ENCODE measurements at regions not wholly inside any gene's neighbourhood (a gene's known extent, or its start where the extent isn't known, plus 50 kb on each side); places are given as distances from the start of the nearest gene placed in this dataset.
"Not testable (repeated sequence)": the region's sequence is repeated elsewhere in the genome, so short reads cannot be mapped to it uniquely, and the experiment has no call there.

DNA sequence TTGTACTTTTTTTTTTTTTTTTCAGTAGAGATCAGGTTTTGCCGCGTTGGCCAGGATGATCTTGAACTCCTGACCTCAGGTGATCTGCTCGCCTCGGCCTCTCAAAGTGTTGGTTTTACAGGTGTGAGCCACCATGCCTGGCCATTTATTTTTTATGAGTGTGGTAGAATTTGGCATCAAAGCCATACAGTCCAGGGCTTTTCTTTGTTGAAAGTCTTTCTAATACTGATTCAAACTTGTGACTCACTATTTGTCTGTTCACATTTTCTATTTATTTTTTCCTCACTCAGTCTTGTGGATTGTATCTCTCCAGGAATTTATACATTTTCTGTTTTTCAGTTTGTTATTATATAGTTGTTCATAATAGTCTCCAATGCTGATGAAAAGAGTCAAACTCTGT lies 66.5 kb upstream of the SPIN4 start:
- Histone ChIP-seq H3K9me2 (ENCODE audit: insufficient read depth, low read length) (no peaks in the 10 kb centered on the region), H3K4me2 (ENCODE audit: low read length) (no peak overlapping the region), H3K27ac (ENCODE audit: low read depth, low read length, poor library complexity, severe bottlenecking) (no peak overlapping the region), H2AFZ (ENCODE audit: low read length) (no peak overlapping the region), H3K4me3 (ENCODE audit: low read depth, low read length, poor library complexity, severe bottlenecking) (no peak overlapping the region), H4K20me1 (ENCODE audit: insufficient read depth, low read length) (no peaks in the 10 kb centered on the region), H3K9me3 (ENCODE audit: low read length) (no peaks in the 10 kb centered on the region), H3K79me2 (ENCODE audit: insufficient read depth, low read depth, low read length) (no peaks in the 10 kb centered on the region), H3K36me3 (ENCODE audit: insufficient read depth, low read length) (no peaks in the 10 kb centered on the region), H3K4me1 (ENCODE audit: insufficient read depth, low read length, poor library complexity, severe bottlenecking) (no peaks in the 10 kb centered on the region)
- CTCF ChIA-PET (ENCODE audit: unreplicated experiment): no interaction called here
- TF ChIP-seq, protein P1, sequence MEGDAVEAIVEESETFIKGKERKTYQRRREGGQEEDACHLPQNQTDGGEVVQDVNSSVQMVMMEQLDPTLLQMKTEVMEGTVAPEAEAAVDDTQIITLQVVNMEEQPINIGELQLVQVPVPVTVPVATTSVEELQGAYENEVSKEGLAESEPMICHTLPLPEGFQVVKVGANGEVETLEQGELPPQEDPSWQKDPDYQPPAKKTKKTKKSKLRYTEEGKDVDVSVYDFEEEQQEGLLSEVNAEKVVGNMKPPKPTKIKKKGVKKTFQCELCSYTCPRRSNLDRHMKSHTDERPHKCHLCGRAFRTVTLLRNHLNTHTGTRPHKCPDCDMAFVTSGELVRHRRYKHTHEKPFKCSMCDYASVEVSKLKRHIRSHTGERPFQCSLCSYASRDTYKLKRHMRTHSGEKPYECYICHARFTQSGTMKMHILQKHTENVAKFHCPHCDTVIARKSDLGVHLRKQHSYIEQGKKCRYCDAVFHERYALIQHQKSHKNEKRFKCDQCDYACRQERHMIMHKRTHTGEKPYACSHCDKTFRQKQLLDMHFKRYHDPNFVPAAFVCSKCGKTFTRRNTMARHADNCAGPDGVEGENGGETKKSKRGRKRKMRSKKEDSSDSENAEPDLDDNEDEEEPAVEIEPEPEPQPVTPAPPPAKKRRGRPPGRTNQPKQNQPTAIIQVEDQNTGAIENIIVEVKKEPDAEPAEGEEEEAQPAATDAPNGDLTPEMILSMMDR (conservative IDR thresholded peaks at IDR 0.05; ENCODE audit: low read length): no peak
- no peak for TF ChIP-seq EZH2phosphoT487 (IDR thresholded peaks at IDR 0.05; ENCODE audit: borderline replicate concordance, low read depth, low read length)
- intact Hi-C loops (cut with micrococcal nuclease; ENCODE audit: unreplicated experiment): no loop called here
- no TSS peak for BruUV-seq (replicated peaks)
- DNase-seq (ENCODE audit: low spot score): no peak
- POLR2A ChIA-PET: no interaction called here

DNA sequence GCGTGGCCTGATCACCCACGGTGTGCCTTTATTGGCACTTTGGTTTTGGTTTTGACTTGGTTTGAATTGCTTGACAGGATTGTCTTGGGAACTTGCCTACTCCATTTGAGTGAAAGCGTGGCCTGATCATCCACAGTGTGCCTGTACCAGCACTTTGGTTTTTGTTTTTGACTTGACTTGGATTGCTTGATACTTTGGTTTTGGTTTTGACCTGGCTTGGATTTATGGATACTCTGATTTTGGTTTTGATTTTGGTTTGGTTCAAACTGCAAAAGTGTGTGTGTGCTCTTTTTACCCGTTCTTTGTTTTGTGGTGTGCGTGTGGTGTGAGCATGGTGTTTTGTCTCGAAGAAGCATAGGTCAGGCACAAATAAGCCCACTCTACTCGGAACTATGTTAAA lies 58.8 kb upstream of the SPIN4 start:
- DNase-seq (ENCODE audit: low spot score); CTCF ChIA-PET (ENCODE audit: unreplicated experiment); H3K27ac ChIP-seq (ENCODE audit: low read depth, low read length, poor library complexity, severe bottlenecking); BruUV-seq (replicated peaks); H3K36me3 ChIP-seq (ENCODE audit: insufficient read depth, low read length); H3K9me3 ChIP-seq (ENCODE audit: low read length); H3K4me1 ChIP-seq (ENCODE audit: insufficient read depth, low read length, poor library complexity, severe bottlenecking); H3K79me2 ChIP-seq (ENCODE audit: insufficient read depth, low read depth, low read length); H4K20me1 ChIP-seq (ENCODE audit: insufficient read depth, low read length); intact Hi-C loops (cut with micrococcal nuclease; ENCODE audit: unreplicated experiment); H3K4me3 ChIP-seq (ENCODE audit: low read depth, low read length, poor library complexity, severe bottlenecking); H3K9me2 ChIP-seq (ENCODE audit: insufficient read depth, low read length); H2AFZ ChIP-seq (ENCODE audit: low read length); H3K4me2 ChIP-seq (ENCODE audit: low read length); POLR2A ChIA-PET: not testable (repeated sequence)

DNA sequence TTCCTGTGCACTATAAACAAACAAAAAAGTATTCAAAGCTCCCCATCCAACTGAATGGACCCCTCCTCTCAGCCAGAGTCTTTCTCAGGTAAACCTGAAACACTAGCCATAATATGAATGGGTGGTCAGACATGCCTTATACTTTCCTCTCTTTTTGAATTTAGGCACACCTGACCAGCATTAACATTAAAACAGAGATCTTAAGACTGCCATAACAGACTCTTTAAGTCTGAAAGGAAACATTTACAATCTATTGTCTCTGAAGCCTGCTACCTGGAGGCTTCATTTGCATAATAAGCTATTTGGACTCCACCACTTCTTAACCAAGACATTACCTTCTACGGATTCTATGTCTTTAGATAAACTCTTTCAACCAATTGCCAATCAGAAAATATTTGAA lies 56.9 kb upstream of the SPIN4 start:
- H3K9me2 ChIP-seq (ENCODE audit: insufficient read depth, low read length): no peaks in the 10 kb centered on the region
- H3K4me1 ChIP-seq (ENCODE audit: insufficient read depth, low read length, poor library complexity, severe bottlenecking): no peaks in the 10 kb centered on the region
- POLR2A ChIA-PET: no interaction called here

More for the DNA sequence above, 56.9 kb upstream of the SPIN4 start:
- Histone ChIP-seq H3K27ac (ENCODE audit: low read depth, low read length, poor library complexity, severe bottlenecking) (no peak overlapping the region), H2AFZ (ENCODE audit: low read length) (no peak overlapping the region), H3K79me2 (ENCODE audit: insufficient read depth, low read depth, low read length) (no peaks in the 10 kb centered on the region), H3K36me3 (ENCODE audit: insufficient read depth, low read length) (no peaks in the 10 kb centered on the region), H3K4me2 (ENCODE audit: low read length) (no peak overlapping the region), H3K9me3 (ENCODE audit: low read length) (no peaks in the 10 kb centered on the region), H4K20me1 (ENCODE audit: insufficient read depth, low read length) (no peaks in the 10 kb centered on the region), H3K4me3 (ENCODE audit: low read depth, low read length, poor library complexity, severe bottlenecking) (no peak overlapping the region)
- DNase-seq (ENCODE audit: low spot score): no peak
- intact Hi-C loops (cut with micrococcal nuclease; ENCODE audit: unreplicated experiment): no loop called here
- CTCF ChIA-PET (ENCODE audit: unreplicated experiment): no interaction called here
- no peak for TF ChIP-seq EZH2phosphoT487 (IDR thresholded peaks at IDR 0.05; ENCODE audit: borderline replicate concordance, low read depth, low read length)
- TF ChIP-seq, protein P1 (conservative IDR thresholded peaks at IDR 0.05; ENCODE audit: low read length): no peak
- BruUV-seq (replicated peaks): no TSS peak

Measured in OCI-LY7 (cell line).